OCI-LY3 (cell line): ENCODE measurements at regions not wholly inside any gene's neighbourhood (a gene's known extent, or its start where the extent isn't known, plus 50 kb on each side); places are given as distances from the start of the nearest gene placed in this dataset.
A peak's percentile ranks its signal among the peaks of the same experiment; 100 is the strongest.

Experiments used
- CTCF ChIP-seq: fragments of 200-600, 300-600 bp; sonication (generic); IDR thresholded peaks from 2 replicates; pipeline ENCODE4 v1.5.1; 2014; ENCODE audit warnings: antibody characterized with exemption, low read length, low read depth
- EZH2phosphoT487 ChIP-seq: fragments of 200-600 bp; shearing (Covaris generic); IDR thresholded peaks from 2 replicates; pipeline ENCODE4 v1.6.1; 2018; ENCODE audit warnings: antibody characterized with exemption, mixed run types, low read depth

DNA sequence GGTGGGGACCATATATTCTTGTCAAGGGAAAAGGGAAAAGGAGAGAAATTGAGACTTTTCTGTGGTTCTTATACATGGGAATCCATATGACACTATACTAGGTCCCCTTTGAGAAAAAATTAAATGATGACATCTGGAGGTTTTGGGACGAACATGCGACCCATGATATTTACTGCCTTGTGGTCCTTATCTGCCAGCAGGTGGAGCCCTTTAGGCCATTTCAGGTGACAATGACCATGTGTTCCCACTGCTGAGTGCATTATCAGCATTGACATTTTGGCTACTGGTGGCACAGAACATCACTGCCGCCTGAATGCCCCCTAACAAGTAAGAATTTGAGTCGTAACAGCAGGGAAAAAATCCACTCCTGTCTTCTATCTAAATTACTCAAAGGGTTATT, 843.4 kb downstream of the FSTL5 start:
- TF ChIP-seq CTCF (peak; percentile 98), EZH2phosphoT487 (no peak)
